Fibroblast of the aortic adventitia (primary cell): ENCODE measurements at regions not wholly inside any gene's neighbourhood (a gene's known extent, or its start where the extent isn't known, plus 50 kb on each side); places are given as distances from the start of the nearest gene placed in this dataset.
"Not testable (repeated sequence)": the region's sequence is repeated elsewhere in the genome, so short reads cannot be mapped to it uniquely, and the experiment has no call there.

Experiments used
- DNase-seq: peaks from one replicate; pipeline ENCODE4 v3.0.0-alpha.2; 2010; ENCODE audit warnings: low read depth
- H3K4me3 ChIP-seq: 2 replicates; pipeline ENCODE4 v1.5.1; 2011; ENCODE audit warnings: low read depth, mild to moderate bottlenecking, control low read depth, low read length, moderate library complexity
- CTCF ChIP-seq: IDR thresholded peaks from 2 replicates; pipeline ENCODE4 v1.5.1; 2011; ENCODE audit warnings: mild to moderate bottlenecking, low read length, control low read depth, inconsistent platforms; ENCODE audit not compliant: insufficient read depth

GRCh38 chr13:37164635-37165034, 59.2 kb upstream of the CSNK1A1L start:
- no peak for DNase-seq
- TF ChIP-seq CTCF: no peak
- no peak overlapping the region for H3K4me3 ChIP-seq

- TF ChIP-seq CTCF: no peak
- DNase-seq: no peak
- H3K4me3 ChIP-seq: no peak overlapping the region
Measured at GRCh38 chr13:37163641-37164265, 58.3 kb upstream of the CSNK1A1L start.

- no peak overlapping the region for H3K4me3 ChIP-seq
- DNase-seq: no peak
- no peak for TF ChIP-seq CTCF
Measured at GRCh38 chr13:37158481-37158880, 53.0 kb upstream of the CSNK1A1L start.

GRCh38 chr13:37155613-37156097, 50.2 kb upstream of the CSNK1A1L start:
- not testable (repeated sequence) for H3K4me3 ChIP-seq, DNase-seq
